ES-I3 (cell line): ENCODE measurements at regions not wholly inside any gene's neighbourhood (a gene's known extent, or its start where the extent isn't known, plus 50 kb on each side); places are given as distances from the start of the nearest gene placed in this dataset.

Source experiments
- H3K36me3 ChIP-seq: 2 replicates; pipeline ENCODE4 v1.6.1; 2013; ENCODE audit warnings: mild to moderate bottlenecking, low read length, control low read depth, moderate library complexity; ENCODE audit not compliant: insufficient read depth
- H3K4me1 ChIP-seq: 2 replicates; pipeline ENCODE4 v1.6.1; 2013; ENCODE audit warnings: mild to moderate bottlenecking, control low read depth, low read length; ENCODE audit not compliant: insufficient read depth
- H3K9ac ChIP-seq: 2 replicates; pipeline ENCODE4 v1.6.1; 2013; ENCODE audit warnings: low read depth, mild to moderate bottlenecking, low read length, moderate library complexity
- H3K9me3 ChIP-seq: 2 replicates; pipeline ENCODE4 v1.6.1; 2013; ENCODE audit warnings: mild to moderate bottlenecking, low read length, moderate library complexity; ENCODE audit not compliant: control insufficient read depth, insufficient read depth

GRCh38 chr4:129377131-129377845, 281.3 kb downstream of the C4orf33 start:
- no peaks in the 10 kb centered on the region for H3K4me1 ChIP-seq
- H3K9ac ChIP-seq, result no peak overlapping the region
- no peaks in the 10 kb centered on the region for H3K9me3 ChIP-seq

GRCh38 chr4:129378364-129378763, 282.4 kb downstream of the C4orf33 start:
- Histone ChIP-seq H3K36me3 (no peaks in the 10 kb centered on the region), H3K9me3 (no peaks in the 10 kb centered on the region), H3K4me1 (no peaks in the 10 kb centered on the region), H3K9ac (no peak overlapping the region)

More at GRCh38 chr4:129377131-129377845, 281.3 kb downstream of the C4orf33 start:
- no peaks in the 10 kb centered on the region for H3K36me3 ChIP-seq

- Histone ChIP-seq H3K4me1 (no peaks in the 10 kb centered on the region), H3K9me3 (no peaks in the 10 kb centered on the region), H3K36me3 (no peaks in the 10 kb centered on the region), H3K9ac (no peak overlapping the region)
These were observed 283.5 kb downstream of the C4orf33 start for GRCh38 chr4:129379429-129379828.

- 0 out of 2 replicates have a peak, but pooled peaks cover 3% of the 10 kb centered on the region for H3K9me3 ChIP-seq
- H3K9ac ChIP-seq, result no peak overlapping the region
- no peaks in the 10 kb centered on the region for H3K36me3 ChIP-seq
- H3K4me1 ChIP-seq, result no peaks in the 10 kb centered on the region
These were observed 289.0 kb downstream of the C4orf33 start for GRCh38 chr4:129384974-129385373.

DNA sequence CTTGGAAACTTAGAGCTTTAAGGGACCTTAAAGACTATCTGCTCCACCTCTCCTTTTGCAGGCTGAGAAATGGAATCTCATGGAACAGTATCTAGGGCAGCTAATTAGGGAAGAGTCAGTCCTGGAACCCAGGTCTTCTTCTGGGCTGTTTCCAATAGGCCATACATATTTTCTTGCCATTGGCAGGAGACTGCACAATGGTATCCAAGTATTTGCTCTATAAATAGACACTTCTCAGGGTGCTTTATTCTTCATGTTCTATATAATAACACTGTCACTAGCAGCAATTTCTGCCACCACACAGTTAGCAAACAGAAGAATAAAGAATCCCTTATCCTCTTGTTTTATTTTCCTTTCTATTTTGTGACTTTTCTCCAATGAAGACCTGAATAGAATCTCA, 291.7 kb downstream of the C4orf33 start:
- 0 out of 2 replicates have a peak, but pooled peaks cover 3% of the 10 kb centered on the region for H3K9me3 ChIP-seq
- no peaks in the 10 kb centered on the region for H3K4me1 ChIP-seq
- no peak overlapping the region for H3K9ac ChIP-seq
- H3K36me3 ChIP-seq, result no peaks in the 10 kb centered on the region

- H3K4me1 ChIP-seq, result no peaks in the 10 kb centered on the region
- no peak overlapping the region for H3K9ac ChIP-seq
- H3K9me3 ChIP-seq, result no peaks in the 10 kb centered on the region
- H3K36me3 ChIP-seq, result no peaks in the 10 kb centered on the region
These were observed 298.0 kb downstream of the C4orf33 start for GRCh38 chr4:129393976-129394375.

DNA sequence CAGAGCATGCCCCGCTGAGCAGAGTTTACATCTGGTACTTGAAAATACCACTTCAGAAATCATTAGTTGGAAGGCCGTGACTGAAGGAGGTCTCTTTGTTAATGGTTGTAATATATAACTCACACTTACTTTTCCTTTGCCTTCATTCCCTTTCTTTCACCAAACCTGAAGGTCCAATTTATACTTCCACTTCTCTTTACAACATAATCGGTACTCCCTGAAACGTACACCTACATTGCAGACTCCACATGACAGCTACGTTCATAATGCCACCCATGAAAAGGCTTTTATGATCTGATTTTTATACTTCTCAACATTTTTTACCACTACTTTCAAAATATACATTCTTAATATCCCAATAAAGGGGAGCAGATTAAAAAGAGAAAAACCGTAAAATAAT, 298.7 kb downstream of the C4orf33 start:
- no peak overlapping the region for H3K9ac ChIP-seq
- no peaks in the 10 kb centered on the region for H3K9me3 ChIP-seq
- H3K36me3 ChIP-seq, result no peaks in the 10 kb centered on the region
- H3K4me1 ChIP-seq, result no peaks in the 10 kb centered on the region

DNA sequence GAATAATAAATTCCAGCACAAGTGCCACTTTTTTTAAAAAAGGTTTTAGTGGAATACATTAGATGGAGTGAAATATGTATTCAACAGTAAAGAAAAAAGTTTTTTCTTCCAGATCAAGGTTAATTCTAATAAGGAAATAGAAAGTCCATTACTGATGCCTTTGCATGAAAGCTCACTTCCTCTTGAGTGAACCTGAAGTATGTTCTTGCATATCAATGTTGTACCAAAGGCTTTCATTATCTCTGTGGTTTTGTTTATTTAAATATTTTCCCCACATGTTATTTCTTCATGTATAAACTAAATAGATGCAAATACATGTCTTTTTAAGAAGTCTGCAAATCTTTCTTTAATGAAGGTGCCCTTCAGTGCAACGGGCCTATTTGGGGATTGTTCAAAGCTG, 307.9 kb downstream of the C4orf33 start:
- Histone ChIP-seq H3K4me1 (no peaks in the 10 kb centered on the region), H3K36me3 (no peaks in the 10 kb centered on the region), H3K9ac (no peak overlapping the region), H3K9me3 (no peaks in the 10 kb centered on the region; the same call in 1 of the 2 replicates)

DNA sequence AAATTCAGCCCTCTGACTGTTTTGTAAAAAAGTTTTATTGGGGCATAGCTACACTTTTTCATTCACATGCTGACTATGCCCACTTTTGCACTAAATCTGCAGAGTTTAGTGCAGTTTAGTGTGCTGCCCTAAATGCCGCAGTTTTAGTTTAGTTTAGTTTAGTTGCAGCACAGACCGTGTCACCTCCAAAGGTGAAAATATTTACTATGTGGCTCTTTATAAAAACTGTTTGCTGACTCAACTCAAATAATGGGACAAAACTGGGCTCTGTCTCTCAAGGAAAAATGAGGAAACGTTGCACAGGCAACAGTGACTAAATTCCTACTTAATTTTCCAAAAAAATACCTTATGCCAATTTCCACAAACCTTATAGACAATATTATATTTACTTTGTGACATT, 314.2 kb downstream of the C4orf33 start:
- Histone ChIP-seq H3K9me3 (no peaks in the 10 kb centered on the region), H3K36me3 (no peaks in the 10 kb centered on the region), H3K9ac (no peak overlapping the region), H3K4me1 (no peaks in the 10 kb centered on the region)

DNA sequence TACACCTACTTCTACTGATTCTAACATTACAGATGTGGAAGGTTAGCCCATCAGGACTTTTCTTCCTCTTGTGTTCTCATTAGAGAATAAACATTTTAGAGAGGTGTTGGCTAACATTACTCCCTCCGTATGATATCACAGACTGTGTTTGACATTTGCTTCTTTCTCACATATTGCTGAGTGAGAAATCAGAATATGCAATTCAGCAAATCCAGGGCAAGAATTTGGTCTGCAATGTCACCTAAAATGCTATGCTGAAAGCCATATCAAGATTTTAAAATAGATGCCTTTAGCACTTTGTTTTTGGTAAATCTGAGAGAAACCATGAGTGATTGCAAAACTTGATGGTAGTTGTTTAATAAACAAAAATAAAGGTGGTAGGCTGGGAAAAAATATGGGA, 319.1 kb downstream of the C4orf33 start:
- Histone ChIP-seq H3K9me3 (no peaks in the 10 kb centered on the region), H3K36me3 (no peaks in the 10 kb centered on the region)

DNA sequence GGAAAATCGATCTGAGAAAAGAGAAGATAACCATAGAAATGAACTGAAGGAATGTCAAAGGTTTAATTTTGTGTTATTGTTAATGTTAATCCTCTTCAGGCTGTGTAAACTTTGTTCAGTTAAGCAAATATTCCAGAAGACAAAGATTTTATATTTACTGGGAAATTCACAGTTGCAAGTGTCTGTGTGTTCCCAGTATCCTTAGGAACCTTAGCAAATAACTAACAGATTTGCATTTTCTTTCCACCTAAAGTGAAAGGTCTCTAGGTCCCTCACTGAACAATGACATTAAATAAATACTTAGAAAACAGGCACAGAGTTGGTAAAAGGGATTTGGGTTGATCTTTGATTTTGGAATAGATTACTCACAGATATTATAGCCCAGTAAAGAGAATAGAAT, 324.7 kb downstream of the C4orf33 start:
- H3K9me3 ChIP-seq, result no peaks in the 10 kb centered on the region
- no peaks in the 10 kb centered on the region for H3K36me3 ChIP-seq
- H3K4me1 ChIP-seq, result no peaks in the 10 kb centered on the region
- no peak overlapping the region for H3K9ac ChIP-seq

More for the DNA sequence above, 319.1 kb downstream of the C4orf33 start:
- Histone ChIP-seq H3K4me1 (no peaks in the 10 kb centered on the region), H3K9ac (no peak overlapping the region)

GRCh38 chr4:129422277-129422676, 326.3 kb downstream of the C4orf33 start:
- Histone ChIP-seq H3K9me3 (no peaks in the 10 kb centered on the region), H3K36me3 (no peaks in the 10 kb centered on the region), H3K4me1 (no peaks in the 10 kb centered on the region), H3K9ac (no peak overlapping the region)

- H3K9ac ChIP-seq, result no peak overlapping the region
- H3K4me1 ChIP-seq, result no peaks in the 10 kb centered on the region
- H3K9me3 ChIP-seq, result no peaks in the 10 kb centered on the region
- H3K36me3 ChIP-seq, result no peaks in the 10 kb centered on the region
These were observed 332.5 kb downstream of the C4orf33 start for GRCh38 chr4:129428454-129428853.

DNA sequence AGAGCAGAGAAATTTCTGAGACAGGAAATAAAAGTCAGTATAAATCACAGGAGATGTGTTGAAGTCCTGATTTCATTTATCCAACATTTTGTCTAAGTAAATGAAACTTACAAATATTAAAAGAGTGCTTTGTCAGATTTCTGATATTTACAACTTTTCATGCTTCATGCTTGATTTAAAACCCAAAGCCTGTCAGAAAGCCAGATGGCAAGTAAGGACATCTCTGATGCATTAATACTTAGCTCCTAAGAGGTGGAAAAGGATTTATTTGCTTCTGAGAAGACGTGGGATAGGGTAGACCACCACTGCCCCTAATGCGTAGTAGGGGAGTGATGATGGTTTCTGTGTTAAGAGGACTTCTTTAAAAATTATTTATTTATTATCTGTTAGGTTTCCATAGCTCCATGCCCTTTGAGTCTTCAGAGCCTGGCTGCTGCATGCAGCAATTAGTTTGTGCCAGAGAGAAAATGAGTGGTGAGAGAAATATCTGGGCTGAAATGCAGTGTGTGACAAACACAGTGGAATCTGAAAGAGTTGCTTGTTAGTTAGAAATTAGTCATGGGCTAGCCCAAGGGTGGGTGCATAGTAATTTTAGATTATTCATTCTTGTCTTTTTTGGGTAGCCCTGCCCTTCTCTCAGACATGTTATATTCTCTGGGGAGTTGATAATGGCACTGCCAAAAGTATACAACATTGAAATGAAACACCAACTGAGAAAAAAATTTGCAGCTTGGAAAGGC, 333.8 kb downstream of the C4orf33 start:
- H3K4me1 ChIP-seq, result no peaks in the 10 kb centered on the region
- H3K36me3 ChIP-seq, result no peaks in the 10 kb centered on the region
- H3K9me3 ChIP-seq, result no peaks in the 10 kb centered on the region
- H3K9ac ChIP-seq, result no peak overlapping the region

- Histone ChIP-seq H3K9me3 (no peaks in the 10 kb centered on the region), H3K36me3 (no peaks in the 10 kb centered on the region), H3K4me1 (no peaks in the 10 kb centered on the region), H3K9ac (no peak overlapping the region)
These were observed 341.4 kb downstream of the C4orf33 start for GRCh38 chr4:129437347-129437746.
